ENCODE measurements at regions not wholly inside any gene's neighbourhood (a gene's known extent, or its start where the extent isn't known, plus 50 kb on each side); places are given as distances from the start of the nearest gene placed in this dataset.

- no peak for TF ChIP-seq CTCF (conservative IDR thresholded peaks at IDR 0.05; ENCODE audit: low read depth, low read length)
- no peak for TF ChIP-seq EZH2phosphoT487 (IDR thresholded peaks at IDR 0.05; ENCODE audit: borderline replicate concordance, low read length)
Observed at GRCh38 chr11:13826505-13827278, 135.8 kb upstream of the SPON1 start.

All from PC-3 (cell line).